Islet precursor cell (in vitro differentiated cells): ENCODE measurements at regions not wholly inside any gene's neighbourhood (a gene's known extent, or its start where the extent isn't known, plus 50 kb on each side); places are given as distances from the start of the nearest gene placed in this dataset.
"Not testable (repeated sequence)": the region's sequence is repeated elsewhere in the genome, so short reads cannot be mapped to it uniquely, and the experiment has no call there.

ENCODE experiments used
- DNase-seq: peaks from one replicate; pipeline ENCODE4 v3.0.0-alpha.2; 2018

DNA sequence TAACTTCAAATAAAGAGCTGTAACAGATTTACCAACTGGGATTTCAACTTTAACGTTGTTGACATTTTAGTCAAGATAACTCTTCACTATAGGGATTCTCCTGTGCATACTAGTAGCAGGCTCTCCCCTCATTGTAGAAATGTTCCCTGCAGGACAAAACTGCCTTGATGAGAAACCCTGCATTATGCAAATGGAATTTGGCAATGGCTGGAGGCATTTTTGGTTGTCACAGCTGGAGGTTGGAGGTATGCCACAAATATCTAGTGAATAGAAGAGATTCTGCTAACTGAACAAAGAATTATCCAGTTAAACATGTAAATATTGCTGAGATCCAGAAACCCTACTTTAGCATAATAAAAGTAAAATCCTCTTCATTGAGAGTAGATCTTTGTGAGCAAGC is 928.8 kb upstream of the ALCAM start:
- DNase-seq, result peak; percentile 78

DNA sequence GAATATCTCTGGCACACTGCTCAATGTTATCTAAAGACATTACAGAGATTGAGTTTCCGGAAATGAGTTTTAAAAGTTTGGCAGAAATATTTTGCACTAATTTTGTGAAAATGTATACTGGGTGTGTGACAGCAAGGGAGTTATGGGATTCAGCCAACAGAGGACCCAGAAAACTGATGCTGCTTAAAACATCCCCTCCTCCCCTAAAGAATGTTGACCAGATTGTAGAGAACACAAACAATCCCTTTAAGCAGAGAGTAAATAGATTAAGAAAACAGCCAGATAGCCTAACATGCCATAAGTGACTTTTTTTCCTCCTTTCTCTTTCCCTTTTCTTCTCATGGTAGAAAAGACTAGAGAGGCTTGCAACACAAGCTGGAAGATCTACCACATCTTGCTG is 928.0 kb upstream of the ALCAM start:
- no peak for DNase-seq

DNA sequence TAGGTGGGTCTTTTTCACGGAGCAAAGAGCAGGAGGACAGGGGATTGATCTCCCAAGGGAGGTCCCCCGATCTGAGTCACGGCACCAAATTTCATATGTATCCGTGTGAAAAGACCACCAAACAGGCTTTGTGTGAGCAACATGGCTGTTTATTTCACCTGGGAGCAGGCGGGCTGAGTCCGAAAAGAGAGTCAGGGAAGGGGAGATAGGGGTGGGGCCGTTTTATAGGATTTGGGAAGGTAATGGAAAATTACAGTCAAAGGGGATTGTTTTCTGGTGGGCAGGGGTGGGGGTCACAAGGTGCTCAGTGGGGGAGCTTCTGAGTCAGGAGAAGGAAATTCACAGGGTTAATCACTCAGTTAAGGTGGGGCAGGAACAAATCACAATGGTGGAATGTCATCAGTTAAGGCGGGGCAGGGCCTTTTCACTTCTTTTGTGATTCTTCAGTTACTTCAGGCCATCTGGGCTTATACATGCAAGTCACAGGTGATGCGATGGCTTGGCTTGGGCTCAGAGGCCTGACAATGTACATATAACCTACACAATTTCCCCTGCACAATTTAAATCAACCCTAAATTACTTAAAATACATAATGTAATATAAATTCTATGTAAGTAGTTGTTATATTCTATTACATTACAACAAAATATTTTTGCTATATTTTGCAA is 921.3 kb upstream of the ALCAM start:
- DNase-seq, result not testable (repeated sequence)

DNA sequence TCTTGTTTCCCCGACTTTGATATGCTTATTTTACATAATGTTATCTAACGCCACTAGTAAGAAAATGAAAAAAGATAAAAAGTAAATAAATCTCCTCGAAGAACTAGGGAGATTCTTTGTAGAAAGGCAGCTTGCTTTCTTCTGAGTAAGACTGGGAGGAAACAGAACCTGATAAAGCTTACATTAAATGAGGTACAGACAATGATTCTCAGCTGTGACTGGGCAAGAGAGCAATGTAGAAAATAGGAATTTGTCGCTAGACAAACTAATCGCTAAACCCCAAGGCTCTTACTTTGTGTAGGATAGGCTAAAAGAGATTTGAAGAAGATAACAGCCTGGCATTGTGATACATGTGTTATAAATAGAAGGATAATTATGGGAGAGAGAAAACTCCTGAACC is 919.0 kb upstream of the ALCAM start:
- DNase-seq, result no peak

DNA sequence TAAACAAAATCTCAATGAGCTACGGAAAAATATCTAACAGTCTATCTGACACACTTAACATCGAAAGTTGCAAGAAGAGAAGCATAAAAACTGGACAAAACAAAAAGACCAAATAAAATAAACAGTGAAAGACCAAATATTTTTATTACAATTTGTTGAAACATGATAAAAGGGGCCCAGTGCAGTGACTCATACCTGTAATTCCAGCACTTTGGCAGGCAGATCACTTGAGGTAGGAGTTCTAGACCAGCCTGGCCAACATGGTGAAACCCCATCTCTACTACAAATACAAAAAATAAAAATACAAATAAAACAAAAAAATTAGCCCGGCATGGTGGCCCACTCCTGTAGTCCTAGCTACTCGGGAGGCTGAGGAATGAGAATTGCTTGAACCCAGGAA is 914.0 kb upstream of the ALCAM start:
- DNase-seq, result no peak

DNA sequence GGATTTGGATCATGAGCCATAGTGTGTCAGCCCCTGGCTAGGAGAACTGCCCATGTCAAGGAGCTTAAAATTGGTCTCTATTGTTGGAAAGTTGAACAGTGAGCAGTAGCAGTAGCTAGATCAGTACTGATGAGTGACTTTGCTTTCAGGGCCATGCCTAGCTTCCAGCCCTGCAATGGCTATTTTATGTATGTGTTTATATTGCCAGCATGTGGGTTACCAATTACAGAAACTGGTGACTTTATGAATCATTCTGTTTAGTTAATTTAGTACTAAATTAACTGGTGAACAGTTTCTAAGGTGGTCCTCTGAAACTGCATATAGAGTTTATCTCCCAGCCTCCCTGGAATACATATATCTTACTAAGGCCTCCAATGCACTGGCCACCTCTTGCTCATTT is 908.1 kb upstream of the ALCAM start:
- DNase-seq, result no peak

DNA sequence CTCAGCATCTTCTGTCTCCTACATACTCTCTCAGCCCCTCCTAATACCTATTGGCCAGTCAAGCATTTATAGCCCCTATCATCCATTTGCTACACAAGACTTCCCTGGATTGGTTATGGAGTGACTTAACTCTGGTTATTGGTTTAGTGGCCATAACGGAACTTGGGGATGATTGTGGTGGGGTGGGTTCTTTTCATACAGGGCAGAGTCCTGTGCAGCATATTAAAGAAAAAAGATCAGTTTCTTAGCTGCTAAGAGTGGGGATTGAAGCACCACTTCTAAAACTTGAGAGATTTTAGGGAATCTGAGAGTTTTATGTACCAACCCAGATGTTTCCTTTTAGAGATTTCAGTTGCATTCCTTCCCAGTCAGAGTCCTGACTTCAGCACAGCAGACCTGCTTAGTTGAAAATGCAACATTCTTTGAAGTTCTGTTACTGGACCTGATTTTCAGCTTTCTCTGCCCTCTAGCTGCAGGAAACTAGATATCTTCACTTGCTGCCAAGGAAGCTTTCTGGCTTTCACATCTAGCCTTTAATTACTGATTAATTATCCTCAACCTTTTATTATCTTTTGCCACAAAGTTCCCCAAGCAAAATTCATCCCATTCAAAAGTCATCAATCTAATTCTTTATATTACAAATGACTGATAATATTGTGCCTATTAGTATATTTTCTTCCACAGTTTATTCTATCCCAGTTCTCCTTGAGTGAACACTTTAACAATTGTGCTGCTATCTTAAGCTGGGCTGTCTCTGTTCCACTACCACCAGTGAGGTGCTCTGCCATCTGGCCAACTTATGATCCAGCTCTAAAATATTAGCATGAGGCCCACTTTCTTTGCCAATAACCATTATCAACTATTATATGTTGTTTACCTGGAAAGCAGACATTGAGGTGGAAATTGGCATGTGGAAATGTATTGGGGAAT is 906.0 kb upstream of the ALCAM start:
- DNase-seq, result peak; percentile 57

DNA sequence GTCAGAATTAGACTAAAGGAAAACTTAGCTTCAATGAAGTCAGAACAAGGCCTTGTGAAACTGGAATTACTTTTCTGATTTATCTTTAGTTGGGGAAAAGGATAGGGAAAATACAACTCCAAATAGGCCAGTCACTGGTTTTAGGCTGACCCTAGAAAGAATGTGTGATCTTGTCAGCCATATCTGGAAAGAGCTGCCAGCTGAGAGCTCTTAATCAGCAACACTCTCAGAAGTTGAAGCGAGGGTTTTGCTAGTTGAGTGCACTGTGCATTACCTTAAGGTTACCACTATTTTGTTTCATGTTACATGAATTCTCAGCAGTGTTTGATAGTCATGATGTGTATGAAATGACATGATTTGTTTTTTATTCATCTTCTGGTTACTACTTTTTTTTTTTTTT is 905.3 kb upstream of the ALCAM start:
- DNase-seq, result no peak

DNA sequence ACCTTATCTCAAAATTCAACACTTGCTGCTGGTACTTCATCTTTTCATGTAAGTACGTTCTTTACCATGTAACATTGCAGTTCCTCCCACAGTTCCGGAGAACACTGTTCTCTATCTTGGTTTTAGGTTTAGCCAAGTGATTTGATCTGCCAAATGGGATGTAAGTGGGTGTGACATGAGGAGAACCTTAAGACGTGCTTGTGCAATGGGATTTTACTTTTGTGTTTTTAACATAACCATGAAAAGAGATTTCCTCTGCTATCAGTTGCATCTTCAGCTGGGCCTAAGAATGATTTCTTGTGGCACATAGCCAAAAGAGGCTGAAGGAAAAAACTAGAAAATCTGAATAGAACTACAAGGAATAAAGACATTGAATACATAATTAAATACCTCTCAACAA is 894.5 kb upstream of the ALCAM start:
- DNase-seq, result no peak

DNA sequence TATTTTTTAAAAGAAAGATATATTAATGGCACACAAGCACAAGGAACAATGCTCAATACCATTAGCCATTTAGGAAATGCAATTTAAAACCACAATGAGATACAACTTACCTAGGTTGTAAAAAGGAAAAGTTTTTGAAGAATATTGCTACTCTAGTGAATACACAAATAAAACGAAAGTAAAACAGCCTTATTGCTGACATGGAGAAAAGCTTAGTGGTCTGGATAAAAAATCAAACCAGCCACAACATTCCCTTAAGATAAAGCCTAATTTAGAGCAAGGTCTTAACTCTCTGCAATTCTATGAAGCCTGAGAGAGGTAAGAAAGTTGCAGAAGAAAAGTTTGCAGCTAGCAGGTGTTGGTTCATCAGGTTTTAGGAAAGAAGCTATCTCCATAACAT is 892.7 kb upstream of the ALCAM start:
- DNase-seq, result no peak

DNA sequence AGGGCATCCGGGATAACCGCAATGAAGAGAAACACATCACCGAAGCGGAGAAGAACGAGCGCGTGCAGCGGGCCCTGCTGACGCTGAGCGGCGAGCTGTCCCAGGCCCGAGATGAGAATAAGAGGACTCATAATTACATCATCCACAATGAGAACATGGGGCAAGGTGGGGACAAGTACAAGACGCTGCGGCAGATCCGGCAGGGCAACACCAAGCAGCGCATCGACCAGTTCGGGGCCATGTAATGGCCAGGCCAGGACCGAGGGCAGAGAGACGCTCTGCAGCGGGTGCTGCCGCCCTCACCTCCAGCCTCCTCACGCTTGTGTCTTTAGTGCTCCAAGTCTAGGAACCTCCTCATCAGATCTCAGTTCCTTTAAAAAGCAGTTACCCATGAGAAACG is 863.7 kb upstream of the ALCAM start:
- no peak for DNase-seq

DNA sequence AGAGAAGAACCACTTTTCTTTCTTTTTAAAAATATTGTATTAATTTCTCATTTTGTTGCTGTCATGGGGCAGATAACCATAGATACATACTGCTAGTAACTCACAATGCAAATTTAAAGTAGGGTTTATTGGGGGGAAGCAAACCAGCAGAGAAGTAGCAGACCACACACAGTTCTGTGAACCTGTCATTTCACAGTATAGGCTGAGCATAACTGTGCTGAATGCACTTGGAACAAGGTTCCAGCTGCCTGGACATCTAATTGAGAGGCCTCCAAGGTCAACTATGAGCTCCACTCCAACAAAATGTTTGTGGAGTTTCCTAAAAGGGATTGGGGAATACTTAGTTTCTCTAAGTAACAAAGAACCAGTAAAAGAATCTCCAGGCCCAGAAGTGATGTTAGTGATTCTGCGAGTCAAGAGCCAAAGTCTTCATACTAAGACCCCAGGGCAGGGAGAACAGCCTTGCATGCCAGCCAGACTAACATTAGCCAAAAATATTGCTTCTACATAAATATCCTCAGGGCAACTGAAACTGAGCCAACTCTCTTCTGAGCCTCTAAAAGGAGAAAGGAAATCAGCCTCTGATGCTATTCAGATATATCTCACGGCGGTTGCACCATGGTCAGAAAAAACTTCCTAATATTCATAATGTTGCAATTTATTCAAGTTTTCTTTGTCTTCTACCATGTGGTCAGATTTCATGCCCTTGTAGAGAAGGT is 856.4 kb upstream of the ALCAM start:
- no peak for DNase-seq

DNA sequence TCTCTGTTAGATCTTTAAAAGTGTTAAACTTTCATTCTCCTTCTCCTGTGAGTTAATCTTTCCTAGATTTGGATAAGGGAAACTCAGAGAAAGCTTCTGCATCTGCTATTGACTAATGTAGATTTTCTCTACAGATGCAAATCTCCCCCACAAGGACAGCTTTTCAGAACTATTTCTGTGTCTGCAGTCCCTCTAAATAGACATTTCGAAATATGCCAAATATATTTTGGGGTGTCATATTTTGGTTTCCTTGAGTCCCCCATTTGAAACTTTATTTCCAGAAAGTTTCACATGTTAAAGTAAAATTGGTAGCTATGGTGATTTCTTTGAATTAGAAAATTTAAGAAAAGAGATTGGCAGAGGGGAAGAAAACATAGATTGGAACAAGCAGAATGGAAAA is 852.3 kb upstream of the ALCAM start:
- no peak for DNase-seq

DNA sequence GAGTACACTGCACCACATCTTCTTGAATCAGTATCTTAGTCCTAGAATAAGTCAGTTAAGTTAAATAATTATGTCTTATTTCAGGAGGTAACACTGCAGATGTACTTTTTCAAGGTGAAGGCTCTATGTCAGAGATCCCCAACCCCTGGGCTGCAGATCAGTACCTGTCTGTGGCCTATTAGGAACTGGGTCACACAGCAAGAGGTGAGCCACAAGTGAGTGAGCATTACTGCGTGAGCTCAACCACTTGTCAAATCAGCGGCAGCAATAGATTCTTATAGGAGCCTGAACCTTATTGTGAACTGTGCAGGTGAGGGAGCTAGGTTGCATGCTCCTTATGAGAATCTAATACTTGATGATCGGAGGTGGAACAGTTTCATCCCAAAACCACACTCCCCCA is 851.9 kb upstream of the ALCAM start:
- no peak for DNase-seq

DNA sequence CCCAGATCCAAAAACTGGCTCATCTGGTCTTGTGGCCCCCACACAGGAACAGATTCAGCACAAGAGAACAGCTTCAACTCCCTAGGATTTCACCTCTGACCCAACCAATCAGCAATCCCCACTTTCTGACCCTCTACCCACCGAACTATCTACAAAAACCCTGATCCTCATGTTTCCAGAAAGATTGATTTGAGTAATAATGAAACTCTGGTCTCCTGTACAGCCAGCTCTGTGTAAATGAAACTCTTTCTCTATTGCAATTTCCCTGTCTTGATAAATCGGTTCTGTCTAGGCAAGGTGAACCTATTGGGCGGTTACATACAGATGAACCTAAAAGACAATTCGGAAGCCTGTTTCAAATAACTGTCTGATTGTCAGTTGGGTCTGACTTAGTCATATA is 847.6 kb upstream of the ALCAM start:
- no peak for DNase-seq

DNA sequence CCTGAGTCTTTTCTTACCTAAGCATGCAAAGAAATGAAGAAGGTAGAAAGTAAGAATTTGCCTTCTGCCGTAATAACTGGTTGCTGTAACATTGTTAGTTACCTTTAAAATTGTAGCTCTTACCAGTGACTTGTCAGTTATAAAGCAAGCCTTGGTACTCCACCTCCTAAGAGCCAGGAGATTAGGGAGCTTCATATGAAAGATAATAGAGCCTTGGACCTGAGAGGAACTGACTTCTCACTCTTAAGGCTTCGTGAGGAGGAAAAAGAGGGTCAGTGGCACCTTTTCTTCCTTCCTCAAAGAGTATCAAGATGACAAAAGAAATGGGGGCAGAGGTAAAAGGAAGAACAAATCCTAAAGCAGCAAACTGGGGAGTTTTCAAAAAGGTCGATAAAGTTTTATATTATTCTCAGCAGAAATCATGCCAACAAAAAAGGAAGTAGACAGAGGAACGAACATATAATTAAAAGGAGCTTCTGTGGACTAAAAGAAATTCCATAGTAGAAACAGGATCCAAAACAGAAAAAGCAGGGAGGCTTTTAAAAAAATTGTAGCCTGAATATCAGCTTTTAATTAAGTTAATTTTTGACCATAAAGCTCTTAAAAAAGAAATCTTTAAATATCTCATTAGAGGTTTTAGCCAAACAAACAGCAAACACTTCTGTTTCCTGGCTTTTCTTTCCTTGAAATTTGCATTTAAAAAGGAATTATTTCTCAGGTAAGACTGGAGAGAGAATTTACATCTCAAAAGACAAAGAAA is 847.1 kb upstream of the ALCAM start:
- DNase-seq, result no peak

DNA sequence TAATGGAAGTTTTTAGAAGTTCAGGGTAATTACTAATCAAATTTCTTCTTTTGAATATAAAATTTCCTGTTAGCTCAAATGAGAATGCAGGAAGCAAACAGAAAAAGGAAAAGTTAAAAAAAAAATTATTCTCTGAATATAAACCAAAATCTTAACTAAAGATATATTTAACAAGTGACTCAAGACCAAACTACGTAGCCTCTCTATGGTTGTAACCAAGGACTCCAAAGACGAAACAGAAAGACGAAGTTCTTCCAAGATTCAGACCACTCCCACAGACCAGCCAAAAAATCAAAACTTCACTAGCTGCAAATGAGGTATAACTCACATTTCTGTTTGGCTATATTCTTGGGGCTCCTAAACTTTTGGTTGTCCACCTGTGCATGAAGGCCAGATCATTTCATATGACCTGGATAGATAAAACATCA is 846.5 kb upstream of the ALCAM start:
- no peak for DNase-seq

DNA sequence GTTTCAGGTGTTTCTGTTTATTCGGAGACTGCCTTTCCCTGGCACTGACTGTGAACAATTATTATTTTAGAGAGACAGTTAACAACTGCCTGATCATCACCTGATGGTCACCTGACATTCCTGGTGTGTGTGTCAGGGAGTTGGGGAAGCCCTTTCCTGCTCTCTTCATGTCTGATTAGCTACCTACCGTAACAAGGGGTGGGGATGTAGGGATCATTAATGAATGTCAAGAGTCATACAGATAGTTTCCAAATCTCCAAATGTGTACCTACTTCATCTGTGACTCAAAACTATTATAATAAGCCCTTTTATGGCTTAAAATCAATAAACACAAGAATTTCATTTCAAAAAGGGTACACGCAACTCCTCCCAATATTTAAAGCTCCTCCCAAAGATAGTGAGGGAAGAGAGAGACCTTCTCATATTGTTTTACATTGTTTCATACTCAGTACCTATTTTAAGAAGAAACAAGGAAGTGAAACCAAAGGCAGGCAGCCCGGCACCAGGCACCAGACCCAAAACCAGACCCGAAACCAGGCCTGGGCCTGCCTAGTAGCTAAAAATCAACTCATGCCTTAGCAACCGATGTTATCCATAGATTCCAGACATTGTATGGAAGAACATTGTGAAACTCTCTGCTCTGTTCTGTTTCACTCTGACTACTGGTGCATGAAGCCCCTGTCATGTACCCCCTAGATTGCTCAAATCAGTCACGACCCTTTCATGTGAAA is 844.9 kb upstream of the ALCAM start:
- no peak for DNase-seq

DNA sequence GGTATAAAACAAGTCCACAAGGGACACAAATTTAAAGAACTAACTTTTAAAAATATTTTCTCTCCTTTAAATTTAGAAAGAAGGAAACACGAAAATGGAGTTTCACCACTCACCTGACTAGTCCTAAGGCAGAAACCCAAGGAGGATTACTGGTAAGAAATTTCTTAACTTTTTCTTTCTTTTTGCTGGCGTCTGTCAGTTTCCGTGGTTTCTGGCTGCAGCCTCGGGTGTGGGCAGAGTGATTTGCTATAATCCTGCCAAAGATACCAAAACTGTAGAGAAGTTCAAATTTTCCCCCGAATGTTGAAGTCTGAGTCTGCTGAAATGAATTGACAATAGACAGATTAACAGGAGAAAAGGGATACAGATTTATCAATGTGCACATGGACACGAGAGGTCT is 843.6 kb upstream of the ALCAM start:
- DNase-seq, result no peak

DNA sequence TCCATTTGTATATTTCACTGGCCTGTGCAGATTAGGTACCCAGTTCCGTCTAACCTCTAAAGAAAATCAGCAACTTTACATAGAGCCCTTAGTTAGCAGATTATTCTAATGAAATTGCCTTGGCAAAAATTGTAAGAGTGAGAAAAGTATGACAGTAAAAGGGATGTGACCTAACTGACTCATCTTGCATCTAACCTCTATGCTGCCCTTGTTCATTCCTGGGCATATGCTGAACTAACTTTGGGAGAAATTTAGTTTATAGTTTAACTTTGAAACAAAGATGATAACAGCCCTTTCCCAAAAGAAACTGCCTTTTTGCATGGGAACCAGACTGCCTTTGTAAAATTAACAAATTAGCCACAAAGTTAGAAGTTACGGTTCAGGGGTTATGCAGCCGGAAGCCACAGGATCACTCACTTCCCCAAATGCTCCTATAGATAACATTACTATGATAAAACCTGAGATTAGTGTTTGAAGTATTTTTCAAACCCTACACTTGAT is 839.8 kb upstream of the ALCAM start:
- DNase-seq, result no peak

DNA sequence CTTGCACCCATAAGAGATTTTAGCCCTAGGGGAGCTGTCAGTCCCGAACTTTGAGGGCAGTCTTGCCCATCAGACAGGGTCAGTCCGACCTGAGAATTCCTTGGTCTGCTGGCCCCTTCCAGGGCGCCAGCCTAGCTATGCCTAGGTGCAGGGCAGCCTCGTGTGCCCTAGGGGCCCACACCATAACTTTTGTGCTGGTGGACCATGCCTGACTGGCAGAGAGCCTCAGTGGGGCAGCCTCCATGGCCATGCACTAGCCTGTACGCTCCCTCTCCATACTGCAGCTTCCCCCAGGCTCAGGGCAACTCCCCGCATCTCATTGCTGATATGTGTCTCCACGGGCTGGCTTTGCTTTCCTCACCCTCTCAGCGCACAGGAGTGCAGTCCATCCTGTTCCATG is 835.8 kb upstream of the ALCAM start:
- no peak for DNase-seq

DNA sequence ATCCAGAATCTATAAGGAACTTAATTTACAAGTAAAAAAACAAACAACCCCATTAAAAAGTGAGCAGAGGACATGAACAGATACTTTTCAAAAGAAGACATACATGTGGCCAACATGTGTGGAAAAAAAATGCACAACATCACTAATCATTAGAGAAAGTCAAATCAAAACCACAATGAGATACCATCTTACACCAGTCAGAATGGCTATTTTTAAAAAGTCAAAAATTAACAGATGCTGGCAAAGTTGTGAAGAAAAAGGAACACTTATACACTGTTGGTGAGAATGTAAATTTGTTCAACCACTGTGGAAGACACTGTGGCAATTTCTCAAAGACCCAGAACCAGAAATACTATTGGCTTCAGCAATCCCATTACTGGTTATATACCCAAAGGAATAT is 830.0 kb upstream of the ALCAM start:
- DNase-seq, result no peak
